Large intestine (tissue), 3 donors: ENCODE measurements at regions not wholly inside any gene's neighbourhood (a gene's known extent, or its start where the extent isn't known, plus 50 kb on each side); places are given as distances from the start of the nearest gene placed in this dataset.

Experiments
- DNase-seq, 2 donors: peaks; one replicate each; pipeline versions ENCODE4 v3.0.0 to v3.0.0-alpha.2; 2013
- H3K27ac ChIP-seq: one replicate; pipeline ENCODE4 v1.5.1; 2013; ENCODE audit warnings: low read length
- H3K27me3 ChIP-seq: 2 replicates; pipeline ENCODE4 v1.6.1; 2013; ENCODE audit warnings: low read length; ENCODE audit not compliant: control insufficient read depth, insufficient read depth
- H3K36me3 ChIP-seq: 2 replicates; pipeline ENCODE4 v1.6.1; 2013; ENCODE audit warnings: low read length; ENCODE audit not compliant: control insufficient read depth, insufficient read depth
- H3K4me1 ChIP-seq: one replicate; pipeline ENCODE4 v1.6.1; 2013; ENCODE audit warnings: low read length; ENCODE audit not compliant: control insufficient read depth, insufficient read depth
- H3K4me3 ChIP-seq: one replicate; pipeline ENCODE4 v1.5.1; 2013; ENCODE audit warnings: low read length
- H3K9me3 ChIP-seq: one replicate; pipeline ENCODE4 v1.6.1; 2013; ENCODE audit warnings: mild to moderate bottlenecking, low read depth, low read length, moderate library complexity; ENCODE audit not compliant: control insufficient read depth
- WGBS: methylation state at CpG from one replicate; pipeline ENCODE4 v1.1.5; 2013; ENCODE audit warnings: low lambda C conversion rate; ENCODE audit not compliant: insufficient coverage; 5-methylcytosine and 5-hydroxymethylcytosine counted together

GRCh38 chrX:20639115-20639514 is 372.4 kb upstream of the RPS6KA3 start:
- Histone ChIP-seq H3K4me3 (no peak overlapping the region), H3K27me3 (no peaks in the 10 kb centered on the region), H3K4me1 (no peaks in the 10 kb centered on the region), H3K36me3 (no peaks in the 10 kb centered on the region), H3K9me3 (no peaks in the 10 kb centered on the region), H3K27ac (no peak overlapping the region)
- DNase-seq = no peak
- no CpG with 5 or more reads among the region's 2 CpGs for WGBS

DNA sequence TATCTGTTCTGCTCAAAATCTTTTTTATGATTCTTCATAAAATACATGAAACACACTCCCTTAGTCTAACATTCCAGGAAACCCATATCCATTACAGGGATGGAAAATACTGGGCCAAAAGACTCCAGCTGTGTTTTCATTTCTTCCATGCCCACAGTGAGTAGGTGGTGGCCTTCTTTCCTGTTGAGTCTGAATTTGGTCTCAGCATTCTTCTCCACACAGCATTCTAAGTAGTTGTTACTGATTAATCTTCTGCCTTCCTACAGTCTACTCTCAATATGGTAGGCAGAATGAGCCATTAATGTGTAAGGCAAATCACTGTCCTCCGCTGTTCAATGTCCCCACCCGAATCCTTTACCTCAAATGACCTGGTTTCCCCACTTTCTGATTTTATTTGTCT is 370.6 kb upstream of the RPS6KA3 start:
- Histone ChIP-seq H3K4me1 (no peaks in the 10 kb centered on the region), H3K9me3 (no peaks in the 10 kb centered on the region), H3K4me3 (no peak overlapping the region), H3K27ac (no peak overlapping the region), H3K36me3 (no peaks in the 10 kb centered on the region), H3K27me3 (no peaks in the 10 kb centered on the region)
- no CpG with 5 or more reads among the region's 2 CpGs for WGBS
- no peak for DNase-seq

DNA sequence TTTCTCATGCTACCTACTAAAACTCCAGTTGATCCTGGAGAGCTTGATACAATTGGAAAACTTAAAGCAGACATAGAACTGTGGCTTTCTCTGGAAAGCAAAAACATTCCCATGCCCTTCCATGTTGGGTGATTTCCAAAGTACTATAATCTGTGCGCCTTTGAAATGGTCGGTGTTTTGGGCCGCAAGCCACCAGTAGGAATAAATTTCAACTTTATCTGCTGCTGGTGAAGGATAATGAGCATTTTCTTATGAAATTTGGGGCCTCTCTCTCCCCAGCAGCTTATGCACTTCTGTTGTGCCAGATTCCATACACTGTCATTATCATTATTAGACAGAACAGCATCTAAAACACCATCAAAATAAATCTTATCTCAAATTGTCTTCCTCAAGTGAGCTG is 366.7 kb upstream of the RPS6KA3 start:
- H3K4me1 ChIP-seq = no peaks in the 10 kb centered on the region
- no peak overlapping the region for H3K27ac ChIP-seq
- H3K36me3 ChIP-seq = no peaks in the 10 kb centered on the region
- DNase-seq = no peak
- H3K9me3 ChIP-seq = no peaks in the 10 kb centered on the region
- H3K27me3 ChIP-seq = no peaks in the 10 kb centered on the region
- H3K4me3 ChIP-seq = no peak overlapping the region
- no CpG with 5 or more reads among the region's 3 CpGs for whole genome bisulfite sequencing

DNA sequence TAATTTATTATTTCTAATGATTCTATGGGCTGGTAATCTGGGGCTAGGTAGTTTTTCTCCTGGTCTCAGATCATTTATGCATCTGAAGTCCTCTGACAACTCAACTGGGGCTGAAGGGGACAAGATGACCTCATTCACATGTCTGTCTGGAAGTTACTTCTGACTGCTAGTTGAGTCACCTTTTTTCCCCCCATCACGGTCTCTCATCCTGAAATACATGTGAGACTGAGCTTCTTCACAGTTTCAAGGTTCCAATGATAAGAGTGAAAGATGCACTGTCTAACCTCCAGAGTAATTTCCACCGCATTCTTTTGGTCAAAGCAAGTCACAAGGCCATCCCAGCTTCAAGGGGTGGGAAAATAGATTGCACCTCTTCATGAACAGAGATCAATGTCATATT is 356.7 kb upstream of the RPS6KA3 start:
- no peak for DNase-seq
- no peaks in the 10 kb centered on the region for H3K4me1 ChIP-seq
- no CpG with 5 or more reads among the region's 2 CpGs for WGBS
- no peaks in the 10 kb centered on the region for H3K9me3 ChIP-seq
- H3K4me3 ChIP-seq = no peak overlapping the region
- no peaks in the 10 kb centered on the region for H3K27me3 ChIP-seq
- no peak overlapping the region for H3K27ac ChIP-seq
- H3K36me3 ChIP-seq = no peaks in the 10 kb centered on the region

DNA sequence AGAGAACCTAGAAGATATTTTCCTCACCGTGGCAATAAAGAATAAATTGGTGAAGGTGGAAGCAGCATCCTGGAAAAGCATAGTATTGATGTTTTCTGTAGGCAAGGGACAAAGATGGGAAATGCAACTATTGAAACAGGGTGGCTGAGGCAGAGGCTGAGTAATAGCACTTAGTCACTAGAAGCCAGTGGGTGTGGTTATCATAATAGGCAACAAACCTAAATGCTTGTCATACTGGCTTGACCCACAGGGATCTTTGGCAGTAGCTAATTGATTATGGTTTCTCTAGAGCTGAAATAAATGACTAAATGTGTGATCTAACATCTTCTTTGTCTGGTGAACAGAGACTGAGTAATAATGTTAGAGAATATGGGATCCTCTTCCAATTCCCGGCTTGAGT is 353.6 kb upstream of the RPS6KA3 start:
- no CpG with 5 or more reads among the region's 2 CpGs for WGBS
- H3K4me3 ChIP-seq = no peak overlapping the region

DNA sequence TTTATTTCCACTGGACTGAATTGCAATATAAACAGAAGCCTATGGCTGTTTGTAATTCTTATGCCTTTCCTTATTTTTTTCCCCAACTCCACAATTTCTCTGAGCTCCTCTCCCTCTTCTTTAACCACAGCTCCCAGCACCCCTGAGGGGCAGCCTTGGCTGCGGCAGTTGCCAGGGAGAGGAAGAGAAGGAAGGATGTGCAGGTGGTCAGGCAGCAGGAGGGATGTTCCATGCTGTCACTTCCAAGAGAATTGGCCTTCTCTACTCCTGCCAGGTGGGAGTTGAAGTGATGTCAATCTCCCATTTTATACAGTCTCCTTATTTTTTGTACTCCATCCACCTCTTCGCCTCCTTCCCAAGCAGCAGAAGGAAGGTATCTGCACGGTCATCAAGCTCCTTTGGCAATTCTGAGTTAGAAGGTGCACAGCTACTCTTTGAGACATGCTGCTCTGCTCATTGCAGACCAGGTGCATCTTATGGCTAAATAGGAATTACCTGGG is 343.3 kb upstream of the RPS6KA3 start:
- H3K4me3 ChIP-seq = no peak overlapping the region
- H3K9me3 ChIP-seq = no peaks in the 10 kb centered on the region
- no peak for DNase-seq
- no peaks in the 10 kb centered on the region for H3K27me3 ChIP-seq
- H3K4me1 ChIP-seq = no peaks in the 10 kb centered on the region
- WGBS = no CpG with 5 or more reads among the region's 3 CpGs
- no peak overlapping the region for H3K27ac ChIP-seq
- no peaks in the 10 kb centered on the region for H3K36me3 ChIP-seq

More for the DNA sequence above, 353.6 kb upstream of the RPS6KA3 start:
- DNase-seq = no peak
- Histone ChIP-seq H3K27me3 (no peaks in the 10 kb centered on the region), H3K4me1 (no peaks in the 10 kb centered on the region), H3K9me3 (no peaks in the 10 kb centered on the region), H3K36me3 (no peaks in the 10 kb centered on the region), H3K27ac (no peak overlapping the region)

DNA sequence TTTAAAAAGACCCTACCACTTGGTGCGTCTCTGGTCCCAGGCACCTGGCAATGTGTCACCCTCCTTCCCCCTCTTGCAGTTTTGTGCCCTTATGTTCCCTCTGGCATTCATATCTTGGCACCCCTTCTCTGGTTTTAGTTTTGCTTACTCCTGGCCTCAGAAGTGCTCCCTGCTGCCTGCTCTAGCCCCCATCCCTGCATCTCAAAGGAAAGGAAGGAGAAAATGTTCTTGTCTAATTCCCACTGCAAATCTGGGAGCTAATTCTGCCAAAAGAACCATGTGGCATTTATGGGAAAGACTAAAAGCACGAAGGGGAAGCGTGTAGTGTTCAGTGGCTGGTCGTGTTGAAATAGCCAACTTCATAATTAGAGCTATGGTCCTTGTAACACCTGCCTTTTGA is 340.1 kb upstream of the RPS6KA3 start:
- Histone ChIP-seq H3K9me3 (no peaks in the 10 kb centered on the region), H3K27me3 (no peaks in the 10 kb centered on the region), H3K4me1 (no peaks in the 10 kb centered on the region), H3K36me3 (no peaks in the 10 kb centered on the region), H3K4me3 (no peak overlapping the region), H3K27ac (no peak overlapping the region)
- no CpG with 5 or more reads among the region's 4 CpGs for WGBS
- DNase-seq = no peak

GRCh38 chrX:20596856-20597255 is 330.1 kb upstream of the RPS6KA3 start:
- H3K27me3 ChIP-seq = no peaks in the 10 kb centered on the region
- WGBS = no CpG with 5 or more reads among the region's 2 CpGs
- H3K4me1 ChIP-seq = no peaks in the 10 kb centered on the region
- DNase-seq = no peak
- H3K27ac ChIP-seq = no peak overlapping the region
- H3K36me3 ChIP-seq = no peaks in the 10 kb centered on the region
- H3K9me3 ChIP-seq = no peaks in the 10 kb centered on the region
- no peak overlapping the region for H3K4me3 ChIP-seq

GRCh38 chrX:20595928-20596575 is 329.3 kb upstream of the RPS6KA3 start:
- DNase-seq = no peak
- H3K27ac ChIP-seq = no peak overlapping the region
- no peak overlapping the region for H3K4me3 ChIP-seq
- H3K27me3 ChIP-seq = no peaks in the 10 kb centered on the region
- H3K9me3 ChIP-seq = no peaks in the 10 kb centered on the region
- no peaks in the 10 kb centered on the region for H3K36me3 ChIP-seq
- H3K4me1 ChIP-seq = no peaks in the 10 kb centered on the region
- no CpG with 5 or more reads among the region's 6 CpGs for WGBS

- no peaks in the 10 kb centered on the region for H3K4me1 ChIP-seq
- no peaks in the 10 kb centered on the region for H3K27me3 ChIP-seq
- H3K9me3 ChIP-seq = no peaks in the 10 kb centered on the region
- no CpG with 5 or more reads among the region's 2 CpGs for WGBS
- no peak overlapping the region for H3K27ac ChIP-seq
- no peak for DNase-seq
- no peak overlapping the region for H3K4me3 ChIP-seq
- H3K36me3 ChIP-seq = no peaks in the 10 kb centered on the region
Observed at GRCh38 chrX:20594985-20595384, 328.3 kb upstream of the RPS6KA3 start.

GRCh38 chrX:20593836-20594235 is 327.1 kb upstream of the RPS6KA3 start:
- WGBS = no CpG with 5 or more reads among the region's 2 CpGs

More at GRCh38 chrX:20593836-20594235, 327.1 kb upstream of the RPS6KA3 start:
- Histone ChIP-seq H3K4me3 (no peak overlapping the region), H3K27ac (no peak overlapping the region), H3K27me3 (no peaks in the 10 kb centered on the region), H3K36me3 (no peaks in the 10 kb centered on the region), H3K9me3 (no peaks in the 10 kb centered on the region), H3K4me1 (no peaks in the 10 kb centered on the region)
- DNase-seq = no peak
